HCT116 (cell line): ENCODE measurements at regions not wholly inside any gene's neighbourhood (a gene's known extent, or its start where the extent isn't known, plus 50 kb on each side); places are given as distances from the start of the nearest gene placed in this dataset.

Experiments used
- ATAC-seq: fragments of 200-7000 bp; cut with Tn5 transposase; 2 replicates; pipeline ENCODE4 v1.9.1; 2020; ENCODE audit warnings: mild to moderate bottlenecking, moderate library complexity
- BruUV-seq: library from RNA; stranded (reverse); fragments of 400-500 nt; replicated peaks from 2 replicates; lab custom pipeline; 2021; lab: Mats Ljungman, UMichigan
- CTCF ChIA-PET: fragments of 300-600 bp; sonication (Branson Sonifier 250); formaldehyde crosslinking; loops from one replicate; lab custom pipeline; 2021; ENCODE audit warnings: antibody characterized with exemption; lab: Charles Lee
- POLR2A ChIA-PET: fragments of 300-600, 350-600 bp; sonication (Branson Sonifier 250); formaldehyde crosslinking; loops from one replicate; lab custom pipeline; 2021; ENCODE audit warnings: antibody characterized with exemption; lab: Charles Lee
- RAD21 ChIA-PET, 2 experiments: fragments of 300-600 bp; sonication (Branson Sonifier 250); formaldehyde crosslinking; loops; one replicate each; lab custom pipeline; 2023; ENCODE audit warnings: low total read pairs in 2 of 2; ENCODE audit not compliant: uncharacterized antibody in 2 of 2, unreplicated experiment in 2 of 2, low non-redundant PET in 1 of 2; lab: Charles Lee
- DNase-seq: peaks from one replicate; pipeline ENCODE4 v3.0.0-alpha.2; 2010; ENCODE audit warnings: low read depth, low spot score
- H2AFZ ChIP-seq: fragments of 200-600 bp; shearing (Covaris generic), sonication (generic); 2 replicates; pipeline ENCODE4 v1.6.1; 2017; ENCODE audit warnings: low read depth, mixed run types, mixed read lengths, antibody characterized with exemption, low read length; ENCODE audit not compliant: poor library complexity, severe bottlenecking
- H3K27ac ChIP-seq: 2 replicates; pipeline ENCODE4 v1.5.1; 2012; ENCODE audit warnings: low read depth, low read length
- H3K27me3 ChIP-seq: fragments of 200-600 bp; sonication (generic); 2 replicates; pipeline ENCODE4 v1.6.1; 2016; ENCODE audit warnings: mixed run types, low read length, mixed read lengths; ENCODE audit not compliant: insufficient read depth
- H3K36me3 ChIP-seq, 2 experiments: fragments of 200-500 bp in 1 of 2; fragments of 200-600 bp in 1 of 2; sonication (Bioruptor generic) in 1 of 2; sonication (generic) in 1 of 2; 2 replicates each; pipeline versions ENCODE4 v1.5.1 to v1.6.1; 2014 to 2016; ENCODE audit warnings: low read length in 2 of 2, inconsistent platforms in 1 of 2, mixed read lengths in 1 of 2, mixed run types in 1 of 2; ENCODE audit not compliant: insufficient read depth in 2 of 2, control insufficient read depth in 1 of 2
- H3K4me1 ChIP-seq, 2 experiments: fragments of 200-600 bp in 1 of 2; sonication (generic) in 1 of 2; 2 replicates each; pipeline versions ENCODE4 v1.5.1 to v1.6.1; 2012 to 2017; ENCODE audit warnings: low read length in 2 of 2, inconsistent platforms in 1 of 2, mild to moderate bottlenecking in 1 of 2, mixed read lengths in 1 of 2, mixed run types in 1 of 2, moderate library complexity in 1 of 2; ENCODE audit not compliant: insufficient read depth in 2 of 2, control insufficient read depth in 1 of 2
- H3K4me2 ChIP-seq: fragments of 200-600 bp; sonication (generic); 2 replicates; pipeline ENCODE4 v1.6.1; 2017; ENCODE audit warnings: mixed run types, low read length, mixed read lengths
- H3K4me3 ChIP-seq, 2 experiments: fragments of 200-600 bp in 1 of 2; sonication (generic) in 1 of 2; replicated peaks in 1 of 2; 2 replicates each; pipeline ENCODE4 v1.5.1; 2011 to 2016; ENCODE audit warnings: low read length in 2 of 2, control low read depth in 1 of 2, low read depth in 1 of 2, mild to moderate bottlenecking in 1 of 2, mixed read lengths in 1 of 2, mixed run types in 1 of 2
- H3K79me2 ChIP-seq: fragments of 200-600 bp; sonication (generic); 2 replicates; pipeline ENCODE4 v1.6.1; 2017; ENCODE audit warnings: mild to moderate bottlenecking, mixed run types, low read length, moderate library complexity, mixed read lengths; ENCODE audit not compliant: insufficient read depth
- H3K9ac ChIP-seq: fragments of 200-600 bp; sonication (generic); 2 replicates; pipeline ENCODE4 v1.6.1; 2016; ENCODE audit warnings: low read length, mixed read lengths
- H3K9me2 ChIP-seq: fragments of 200-600 bp; sonication (generic), shearing (Covaris generic); 2 replicates; pipeline ENCODE4 v1.6.1; 2017; ENCODE audit warnings: mixed run types, mild to moderate bottlenecking, moderate library complexity; ENCODE audit not compliant: insufficient read depth
- H3K9me3 ChIP-seq, 2 experiments: fragments of 200-500 bp in 1 of 2; fragments of 200-600 bp in 1 of 2; sonication (Bioruptor generic) in 1 of 2; sonication (generic) in 1 of 2; 2 replicates each; pipeline ENCODE4 v1.6.1; 2014 to 2017; ENCODE audit warnings: low read length in 2 of 2, mixed read lengths in 2 of 2, inconsistent platforms in 1 of 2, low read depth in 1 of 2, mild to moderate bottlenecking in 1 of 2, mixed run types in 1 of 2, moderate library complexity in 1 of 2; ENCODE audit not compliant: control insufficient read depth in 1 of 2, insufficient read depth in 1 of 2
- H4K20me1 ChIP-seq: fragments of 200-600 bp; sonication (generic), shearing (Covaris generic); 2 replicates; pipeline ENCODE4 v1.6.1; 2017; ENCODE audit warnings: mixed run types, mild to moderate bottlenecking, moderate library complexity; ENCODE audit not compliant: insufficient read depth
- CBX3 ChIP-seq: IDR thresholded peaks from 2 replicates; pipeline ENCODE4 v1.6.1; 2012; ENCODE audit warnings: low read depth
- CEBPB ChIP-seq: IDR thresholded peaks from 2 replicates; pipeline ENCODE4 v1.6.1; 2012; ENCODE audit warnings: low read depth
- SIN3A ChIP-seq: IDR thresholded peaks from 2 replicates; pipeline ENCODE4 v1.6.1; 2012; ENCODE audit warnings: low read depth
- SRF ChIP-seq: IDR thresholded peaks from 2 replicates; pipeline ENCODE4 v1.6.1; 2012; ENCODE audit warnings: low read depth
- YY1 ChIP-seq: IDR thresholded peaks from 2 replicates; pipeline ENCODE4 v1.6.1; 2011; ENCODE audit warnings: low read length, low read depth, moderate library complexity, mild to moderate bottlenecking; ENCODE audit not compliant: insufficient replicate concordance; ENCODE audit errors: extremely low read depth
- intact Hi-C: fragments of 100-400 bp; cut with micrococcal nuclease; formaldehyde crosslinking; loops from 2 replicates; pipeline ENCODE4 v1.10.0; 2022
- TF ChIP-seq, protein P1 (sequence below): IDR thresholded peaks from 2 replicates; pipeline ENCODE4 v1.6.1; 2012
- TF ChIP-seq, protein P2 (sequence below), 3 experiments: fragments of 200-600 bp in 1 of 3; sonication (generic) in 1 of 3; IDR thresholded peaks in 2 of 3; conservative IDR thresholded peaks in 1 of 3; 2 replicates each; pipeline ENCODE4 v1.5.1; 2012 to 2017; ENCODE audit warnings: low read depth in 2 of 3, low read length in 2 of 3, antibody characterized with exemption in 1 of 3, borderline replicate concordance in 1 of 3, control low read depth in 1 of 3, mild to moderate bottlenecking in 1 of 3, mixed read lengths in 1 of 3, mixed run types in 1 of 3, moderate library complexity in 1 of 3; ENCODE audit not compliant: insufficient read depth in 1 of 3

DNA sequence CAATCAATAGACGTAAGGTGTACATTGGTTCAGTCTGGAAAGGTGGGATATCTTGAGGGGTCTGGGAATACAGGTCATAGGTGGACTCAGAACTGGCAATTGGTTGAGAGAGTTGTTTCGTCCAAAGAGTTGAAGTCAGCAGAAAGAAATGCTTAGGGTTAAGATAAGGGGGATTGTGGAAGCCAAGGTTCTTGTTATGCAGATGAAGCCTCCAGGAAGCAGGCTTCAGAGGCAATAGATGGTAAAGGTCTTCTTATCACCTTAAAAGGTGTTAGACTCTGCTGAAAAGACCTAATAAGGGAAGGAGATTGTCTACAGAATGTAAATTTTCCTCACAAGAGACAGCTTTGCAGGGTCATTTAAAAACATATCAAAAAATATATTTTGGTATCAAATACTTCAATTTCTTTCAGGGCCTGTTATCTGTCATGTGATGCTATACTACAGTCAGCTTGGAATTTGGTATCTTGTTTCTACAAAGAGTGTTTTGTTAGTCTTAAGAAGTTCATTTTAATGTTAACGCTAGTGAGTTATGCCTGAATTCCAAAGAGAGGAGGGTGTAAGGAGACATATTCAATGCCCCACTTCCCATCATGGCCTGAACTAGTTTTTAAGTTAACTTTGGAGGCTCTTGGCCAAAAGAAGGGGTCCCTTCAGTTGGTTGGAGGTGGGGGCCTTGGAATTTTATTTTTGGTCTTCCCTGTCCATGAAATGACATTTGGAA lies 378.2 kb upstream of the ROBO2 start:
- Histone ChIP-seq H3K4me3 (no peak overlapping the region), H3K4me1 (no peaks in the 10 kb centered on the region), H3K27me3 (no peaks in the 10 kb centered on the region), H3K36me3 (no peaks in the 10 kb centered on the region), H3K79me2 (no peaks in the 10 kb centered on the region), H3K9ac (no peak overlapping the region), H3K9me2 (no peaks in the 10 kb centered on the region), H3K4me2 (no peak overlapping the region), H3K9me3 (peaks cover 6 to 13% of the 10 kb centered on the region in 2 experiments; a peak in 2 of 4 replicates), H3K27ac (no peak overlapping the region), H2AFZ (no peak overlapping the region), H4K20me1 (no peaks in the 10 kb centered on the region)
- ATAC-seq (no peak), DNase-seq (no peak)
- TF ChIP-seq YY1 (no peak), CBX3 (no peak), CEBPB (no peak), SIN3A (no peak), SRF (no peak)
- TF ChIP-seq, protein P1, sequence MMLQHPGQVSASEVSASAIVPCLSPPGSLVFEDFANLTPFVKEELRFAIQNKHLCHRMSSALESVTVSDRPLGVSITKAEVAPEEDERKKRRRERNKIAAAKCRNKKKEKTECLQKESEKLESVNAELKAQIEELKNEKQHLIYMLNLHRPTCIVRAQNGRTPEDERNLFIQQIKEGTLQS: no peak
- TF ChIP-seq, protein P2, sequence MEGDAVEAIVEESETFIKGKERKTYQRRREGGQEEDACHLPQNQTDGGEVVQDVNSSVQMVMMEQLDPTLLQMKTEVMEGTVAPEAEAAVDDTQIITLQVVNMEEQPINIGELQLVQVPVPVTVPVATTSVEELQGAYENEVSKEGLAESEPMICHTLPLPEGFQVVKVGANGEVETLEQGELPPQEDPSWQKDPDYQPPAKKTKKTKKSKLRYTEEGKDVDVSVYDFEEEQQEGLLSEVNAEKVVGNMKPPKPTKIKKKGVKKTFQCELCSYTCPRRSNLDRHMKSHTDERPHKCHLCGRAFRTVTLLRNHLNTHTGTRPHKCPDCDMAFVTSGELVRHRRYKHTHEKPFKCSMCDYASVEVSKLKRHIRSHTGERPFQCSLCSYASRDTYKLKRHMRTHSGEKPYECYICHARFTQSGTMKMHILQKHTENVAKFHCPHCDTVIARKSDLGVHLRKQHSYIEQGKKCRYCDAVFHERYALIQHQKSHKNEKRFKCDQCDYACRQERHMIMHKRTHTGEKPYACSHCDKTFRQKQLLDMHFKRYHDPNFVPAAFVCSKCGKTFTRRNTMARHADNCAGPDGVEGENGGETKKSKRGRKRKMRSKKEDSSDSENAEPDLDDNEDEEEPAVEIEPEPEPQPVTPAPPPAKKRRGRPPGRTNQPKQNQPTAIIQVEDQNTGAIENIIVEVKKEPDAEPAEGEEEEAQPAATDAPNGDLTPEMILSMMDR (IDR thresholded peaks at IDR 0.05 in 2 of 3, conservative IDR thresholded peaks at IDR 0.05 in 1 of 3; ENCODE audit: borderline replicate concordance in 1 of 3, insufficient read depth in 1 of 3, low read depth in 2 of 3, low read length in 2 of 3): no peak
- POLR2A ChIA-PET: no interaction called here
- intact Hi-C loops: no loop called here
- BruUV-seq: no TSS peak
- CTCF ChIA-PET: no interaction called here
- RAD21 ChIA-PET: no interaction called here
